Endodermal cell (in vitro differentiated cells): ENCODE measurements at regions not wholly inside any gene's neighbourhood (a gene's known extent, or its start where the extent isn't known, plus 50 kb on each side); places are given as distances from the start of the nearest gene placed in this dataset.
A peak's percentile ranks its signal among the peaks of the same experiment; 100 is the strongest.

ENCODE experiments used
- DNase-seq: peaks from one replicate; pipeline ENCODE4 v3.0.0-alpha.2; 2017
- H3K27ac ChIP-seq: 2 replicates; pipeline ENCODE4 v1.5.1; 2013; ENCODE audit warnings: mild to moderate bottlenecking, low read depth, low read length, moderate library complexity
- H3K27me3 ChIP-seq: 2 replicates; pipeline ENCODE4 v1.6.1; 2013; ENCODE audit warnings: mild to moderate bottlenecking, low read length, moderate library complexity; ENCODE audit not compliant: insufficient read depth, control insufficient read depth, poor library complexity, severe bottlenecking
- H3K36me3 ChIP-seq: 2 replicates; pipeline ENCODE4 v1.7.0; 2013; ENCODE audit warnings: mild to moderate bottlenecking, low read length, moderate library complexity; ENCODE audit not compliant: control insufficient read depth, insufficient read depth
- H3K4me1 ChIP-seq: one replicate; pipeline ENCODE4 v1.7.0; 2013; ENCODE audit warnings: low read length; ENCODE audit not compliant: control insufficient read depth, insufficient read depth
- H3K4me3 ChIP-seq: 2 replicates; pipeline ENCODE4 v1.5.1; 2013; ENCODE audit warnings: mild to moderate bottlenecking, low read length, moderate library complexity
- H3K9ac ChIP-seq: 2 replicates; pipeline ENCODE4 v1.6.1; 2013; ENCODE audit warnings: mild to moderate bottlenecking, low read length, moderate library complexity; ENCODE audit not compliant: poor library complexity, severe bottlenecking; ENCODE audit errors: extremely low read depth
- H3K9me3 ChIP-seq: 2 replicates; pipeline ENCODE4 v1.6.1; 2013; ENCODE audit warnings: mild to moderate bottlenecking, low read length, moderate library complexity; ENCODE audit not compliant: control insufficient read depth
- H3K27ac Mint-ChIP-seq: 2 replicates; pipeline ENCODE4 v1.8.0; 2020; ENCODE audit warnings: mixed read lengths
- H3K27me3 Mint-ChIP-seq: 2 replicates; pipeline ENCODE4 v1.8.0; 2021; ENCODE audit warnings: mild to moderate bottlenecking, mixed read lengths; ENCODE audit not compliant: insufficient read depth
- H3K36me3 Mint-ChIP-seq: 2 replicates; pipeline ENCODE4 v1.8.0; 2020; ENCODE audit warnings: low read depth, mixed read lengths
- H3K4me1 Mint-ChIP-seq: 2 replicates; pipeline ENCODE4 v1.8.0; 2020; ENCODE audit warnings: mixed read lengths
- H3K4me3 Mint-ChIP-seq: 2 replicates; pipeline ENCODE4 v1.8.0; 2020; ENCODE audit warnings: mild to moderate bottlenecking, moderate library complexity, mixed read lengths
- H3K9me3 Mint-ChIP-seq: 2 replicates; pipeline ENCODE4 v1.8.0; 2020; ENCODE audit warnings: mild to moderate bottlenecking, mixed read lengths
- WGBS, 2 experiments: methylation state at CpG; one replicate each; pipeline versions ENCODE4 v1.1.5 to v1.1.7; 2013; ENCODE audit warnings: missing lambda C conversion rate in 2 of 2, mixed read lengths in 1 of 2; ENCODE audit not compliant: insufficient coverage in 1 of 2, insufficient read length in 1 of 2; 5-methylcytosine and 5-hydroxymethylcytosine counted together
- TF ChIP-seq, protein P1 (sequence below): fragments of 200-600 bp; sonication (generic); conservative IDR thresholded peaks from 2 replicates; pipeline ENCODE4 v1.5.0; 2021; ENCODE audit warnings: antibody characterized with exemption, mild to moderate bottlenecking

DNA sequence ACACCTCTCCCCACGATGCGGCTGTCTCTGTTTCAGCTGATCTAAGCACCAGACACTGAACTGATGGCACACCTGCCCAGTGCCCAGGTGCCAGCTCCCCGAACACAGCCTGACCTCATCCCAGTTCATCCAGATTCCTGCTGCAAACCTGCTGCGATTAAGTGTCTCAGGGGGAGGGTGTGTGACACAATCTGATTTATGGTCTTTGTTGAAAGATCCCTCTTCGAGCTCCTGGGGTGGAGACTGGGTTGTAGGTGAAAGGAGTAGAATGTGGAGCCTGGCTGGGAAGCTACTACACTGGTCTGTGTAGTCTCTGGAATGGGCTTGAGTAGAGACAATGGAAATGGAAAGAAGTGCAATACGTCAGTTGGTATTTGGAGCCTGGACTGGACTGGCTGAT, 390.3 kb downstream of the SHANK2 start:
- Histone ChIP-seq H3K9ac (no peak overlapping the region), H3K27ac (peak overlapping the region; percentile 15), H3K4me1 (no peaks in the 10 kb centered on the region), H3K27me3 (no peaks in the 10 kb centered on the region), H3K36me3 (no peaks in the 10 kb centered on the region), H3K4me3 (no peak overlapping the region), H3K9me3 (no peaks in the 10 kb centered on the region)
- DNase-seq, result no peak
- Mint-ChIP-seq H3K27me3 (no peaks in the 10 kb centered on the region), H3K4me1 (peaks cover 6% of the 10 kb centered on the region), H3K9me3 (no peaks in the 10 kb centered on the region), H3K4me3 (no peak overlapping the region), H3K27ac (no peak overlapping the region), H3K36me3 (no peaks in the 10 kb centered on the region)
- 88 to 93% methylated on average over 3 to 6 of the region's 6 CpGs for WGBS, 2 experiments
- TF ChIP-seq, protein P1, sequence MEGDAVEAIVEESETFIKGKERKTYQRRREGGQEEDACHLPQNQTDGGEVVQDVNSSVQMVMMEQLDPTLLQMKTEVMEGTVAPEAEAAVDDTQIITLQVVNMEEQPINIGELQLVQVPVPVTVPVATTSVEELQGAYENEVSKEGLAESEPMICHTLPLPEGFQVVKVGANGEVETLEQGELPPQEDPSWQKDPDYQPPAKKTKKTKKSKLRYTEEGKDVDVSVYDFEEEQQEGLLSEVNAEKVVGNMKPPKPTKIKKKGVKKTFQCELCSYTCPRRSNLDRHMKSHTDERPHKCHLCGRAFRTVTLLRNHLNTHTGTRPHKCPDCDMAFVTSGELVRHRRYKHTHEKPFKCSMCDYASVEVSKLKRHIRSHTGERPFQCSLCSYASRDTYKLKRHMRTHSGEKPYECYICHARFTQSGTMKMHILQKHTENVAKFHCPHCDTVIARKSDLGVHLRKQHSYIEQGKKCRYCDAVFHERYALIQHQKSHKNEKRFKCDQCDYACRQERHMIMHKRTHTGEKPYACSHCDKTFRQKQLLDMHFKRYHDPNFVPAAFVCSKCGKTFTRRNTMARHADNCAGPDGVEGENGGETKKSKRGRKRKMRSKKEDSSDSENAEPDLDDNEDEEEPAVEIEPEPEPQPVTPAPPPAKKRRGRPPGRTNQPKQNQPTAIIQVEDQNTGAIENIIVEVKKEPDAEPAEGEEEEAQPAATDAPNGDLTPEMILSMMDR, result no peak

DNA sequence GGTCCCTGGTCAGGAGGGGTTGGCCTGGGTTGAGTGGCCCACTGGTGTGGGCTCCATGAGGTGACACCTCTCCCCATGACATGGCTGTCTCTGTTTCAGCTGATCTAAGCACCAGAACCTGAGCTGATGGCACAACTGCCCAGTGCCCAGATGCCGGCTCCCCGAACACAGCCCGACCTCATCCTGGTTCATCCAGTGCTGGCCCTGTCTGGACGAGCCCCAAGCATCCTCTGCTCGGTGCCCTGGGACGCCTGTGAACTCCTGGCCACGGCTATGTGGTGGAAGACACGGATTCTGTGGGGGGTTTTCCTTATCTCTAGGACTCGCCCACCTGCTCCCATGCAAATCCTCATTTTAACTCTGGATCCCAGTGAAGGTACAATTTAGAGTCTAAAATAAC, 389.2 kb downstream of the SHANK2 start:
- no peak overlapping the region for H3K27ac ChIP-seq
- H3K27me3 Mint-ChIP-seq, result no peaks in the 10 kb centered on the region
- H3K4me1 Mint-ChIP-seq, result peaks cover 6% of the 10 kb centered on the region
- H3K9me3 Mint-ChIP-seq, result no peaks in the 10 kb centered on the region
- no peaks in the 10 kb centered on the region for H3K36me3 Mint-ChIP-seq
- no peaks in the 10 kb centered on the region for H3K27me3 ChIP-seq
- H3K4me1 ChIP-seq, result no peaks in the 10 kb centered on the region
- no peak overlapping the region for H3K4me3 ChIP-seq
- TF ChIP-seq, protein P1, result no peak
- H3K9me3 ChIP-seq, result no peaks in the 10 kb centered on the region
- no peak for DNase-seq
- no peak overlapping the region for H3K27ac Mint-ChIP-seq
- H3K36me3 ChIP-seq, result no peaks in the 10 kb centered on the region
- no peak overlapping the region for H3K4me3 Mint-ChIP-seq
- H3K9ac ChIP-seq, result no peak overlapping the region
- 94 to 97% methylated on average over 7 to 9 of the region's 9 CpGs for WGBS, 2 experiments

DNA sequence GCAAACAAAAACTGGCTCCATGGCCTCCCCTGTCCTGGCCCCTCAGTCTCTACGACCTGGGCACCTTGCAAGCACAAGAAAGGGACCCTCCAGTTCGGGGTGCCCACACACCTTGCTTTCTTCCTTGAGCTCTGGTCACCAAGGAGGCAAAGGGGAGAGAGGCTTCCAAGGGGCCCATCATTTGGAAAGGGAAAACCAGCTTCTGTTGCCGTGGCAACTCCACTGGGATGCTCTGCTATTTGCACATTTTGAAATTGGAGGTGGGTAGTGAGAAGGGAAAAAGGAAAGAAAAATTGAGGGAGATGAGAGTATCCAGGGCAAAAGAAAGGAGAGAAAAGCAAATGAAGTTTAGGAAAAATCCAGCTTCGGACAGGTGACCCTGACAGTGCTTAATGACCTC, 388.4 kb downstream of the SHANK2 start:
- no peak overlapping the region for H3K4me3 Mint-ChIP-seq
- H3K4me1 ChIP-seq, result no peaks in the 10 kb centered on the region
- H3K4me3 ChIP-seq, result no peak overlapping the region
- TF ChIP-seq, protein P1, result no peak
- DNase-seq, result no peak
- H3K27me3 ChIP-seq, result no peaks in the 10 kb centered on the region
- H3K9me3 ChIP-seq, result no peaks in the 10 kb centered on the region
- no peaks in the 10 kb centered on the region for H3K27me3 Mint-ChIP-seq
- no peaks in the 10 kb centered on the region for H3K36me3 Mint-ChIP-seq
- no peak overlapping the region for H3K9ac ChIP-seq
- 87 to 100% methylated on average over 2 to 4 of the region's 4 CpGs for WGBS, 2 experiments
- H3K27ac ChIP-seq, result no peak overlapping the region
- no peak overlapping the region for H3K27ac Mint-ChIP-seq
- no peaks in the 10 kb centered on the region for H3K9me3 Mint-ChIP-seq
- no peaks in the 10 kb centered on the region for H3K36me3 ChIP-seq
- H3K4me1 Mint-ChIP-seq, result peaks cover 6% of the 10 kb centered on the region
